Caco-2 (cell line): ENCODE measurements at regions not wholly inside any gene's neighbourhood (a gene's known extent, or its start where the extent isn't known, plus 50 kb on each side); places are given as distances from the start of the nearest gene placed in this dataset.

Experiments
- BruUV-seq: library from RNA; stranded (reverse); fragments of 400-500 nt; replicated peaks from 2 replicates; lab custom pipeline; 2021; lab: Mats Ljungman, UMichigan
- CTCF ChIA-PET: fragments of 300-600 bp; sonication (Branson Sonifier 250); formaldehyde crosslinking; loops from one replicate; lab custom pipeline; 2022; ENCODE audit warnings: antibody characterized with exemption; lab: Charles Lee
- POLR2A ChIA-PET: fragments of 300-600 bp; sonication (Branson Sonifier 250); formaldehyde crosslinking; loops from one replicate; lab custom pipeline; 2022; ENCODE audit warnings: antibody characterized with exemption; lab: Charles Lee
- DNase-seq, 2 experiments: peaks; one replicate each; pipeline versions ENCODE4 v3.0.0 to v3.0.0-alpha.2; 2020 to 2022
- H3K27me3 ChIP-seq: replicated peaks from 2 replicates; pipeline ENCODE4 v1.6.0; 2011; ENCODE audit warnings: low read length; ENCODE audit not compliant: control insufficient read depth, insufficient read depth
- H3K36me3 ChIP-seq: 2 replicates; pipeline ENCODE4 v1.5.1; 2011; ENCODE audit warnings: low read length; ENCODE audit not compliant: control insufficient read depth, insufficient read depth
- H3K4me1 ChIP-seq: fragments of 250-450 bp; sonication (Bioruptor Pico); 2 replicates; pipeline ENCODE4 v1.5.1; 2020; ENCODE audit warnings: mild to moderate bottlenecking
- H3K4me3 ChIP-seq: 2 replicates; pipeline ENCODE4 v1.5.1; 2011; ENCODE audit warnings: low read depth, mild to moderate bottlenecking, control low read depth, low read length
- H3K9me3 ChIP-seq: fragments of 250-450 bp; sonication (Bioruptor Pico); 2 replicates; pipeline ENCODE4 v1.5.1; 2020; ENCODE audit warnings: mild to moderate bottlenecking, moderate library complexity
- H3K27ac Mint-ChIP-seq: one replicate; pipeline ENCODE4 v1.8.0; 2022; ENCODE audit warnings: mixed read lengths; ENCODE audit not compliant: unreplicated experiment
- H3K27me3 Mint-ChIP-seq: one replicate; pipeline ENCODE4 v1.8.0; 2022; ENCODE audit warnings: mixed read lengths; ENCODE audit not compliant: insufficient read depth, unreplicated experiment
- H3K36me3 Mint-ChIP-seq: one replicate; pipeline ENCODE4 v1.8.0; 2022; ENCODE audit warnings: mild to moderate bottlenecking, mixed read lengths; ENCODE audit not compliant: insufficient read depth, unreplicated experiment
- H3K4me1 Mint-ChIP-seq: one replicate; pipeline ENCODE4 v1.8.0; 2022; ENCODE audit warnings: low read depth, mixed read lengths; ENCODE audit not compliant: unreplicated experiment
- H3K4me3 Mint-ChIP-seq: one replicate; pipeline ENCODE4 v1.8.0; 2022; ENCODE audit warnings: mild to moderate bottlenecking, moderate library complexity, mixed read lengths; ENCODE audit not compliant: unreplicated experiment
- H3K9me3 Mint-ChIP-seq: one replicate; pipeline ENCODE4 v1.8.0; 2022; ENCODE audit warnings: mixed read lengths; ENCODE audit not compliant: unreplicated experiment
- intact Hi-C: fragments of 100-400 bp; cut with micrococcal nuclease; formaldehyde crosslinking; loops from one replicate; pipeline ENCODE4 v1.10.0; 2022; ENCODE audit not compliant: unreplicated experiment
- TF ChIP-seq, protein P1 (sequence below), 2 experiments: fragments of 200-600 bp in 1 of 2; IDR thresholded peaks; 1 replicate in 1 of 2; 2 replicates in 1 of 2; pipeline versions ENCODE4 v1.5.1 to v1.8.0; 2011 to 2022; ENCODE audit warnings: antibody characterized with exemption in 1 of 2, control low read depth in 1 of 2, inconsistent platforms in 1 of 2, low read depth in 1 of 2, low read length in 1 of 2, mild to moderate bottlenecking in 1 of 2, moderate library complexity in 1 of 2; ENCODE audit not compliant: insufficient read depth in 1 of 2, severe bottlenecking in 1 of 2, unreplicated experiment in 1 of 2

DNA sequence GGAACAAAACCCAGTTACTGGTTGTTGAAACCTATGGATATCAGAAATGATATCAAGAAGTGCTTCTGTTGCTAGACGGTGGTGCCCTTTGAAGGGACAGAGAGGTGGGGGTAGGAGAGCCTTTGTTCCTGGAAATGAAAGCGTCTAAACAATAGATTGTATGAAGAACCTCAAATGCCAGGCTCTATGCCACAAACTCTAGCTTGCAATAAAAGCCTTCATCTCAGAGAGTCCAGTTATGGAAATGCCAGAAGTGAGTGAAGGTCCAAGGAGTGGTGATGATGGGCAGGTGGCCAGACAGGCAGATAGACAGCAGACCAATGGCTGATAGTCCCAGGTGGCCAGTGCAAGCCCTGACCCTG is 414.1 kb upstream of the PROX1 start:
- Histone ChIP-seq H3K36me3 (no peaks in the 10 kb centered on the region), H3K9me3 (peaks cover 12% of the 10 kb centered on the region), H3K4me3 (no peak overlapping the region), H3K27me3 (no peaks in the 10 kb centered on the region), H3K4me1 (peaks cover 59% of the 10 kb centered on the region)
- Mint-ChIP-seq H3K9me3 (peaks cover 28% of the 10 kb centered on the region), H3K36me3 (peaks cover 13% of the 10 kb centered on the region), H3K27ac (peak overlapping the region; percentile 85), H3K4me3 (peak overlapping the region; percentile 27), H3K27me3 (no peaks in the 10 kb centered on the region), H3K4me1 (peaks cover 58% of the 10 kb centered on the region)
- ChIA-PET POLR2A (no interaction called here), CTCF (no interaction called here)
- intact Hi-C loops: loop anchor here (2.0 to 5.0 kb wide), 5 partner anchors 45 to 451 kb away; no protein-coding TSS in a partner anchor
- no peak for DNase-seq
- no TSS peak for BruUV-seq
- TF ChIP-seq, protein P1, sequence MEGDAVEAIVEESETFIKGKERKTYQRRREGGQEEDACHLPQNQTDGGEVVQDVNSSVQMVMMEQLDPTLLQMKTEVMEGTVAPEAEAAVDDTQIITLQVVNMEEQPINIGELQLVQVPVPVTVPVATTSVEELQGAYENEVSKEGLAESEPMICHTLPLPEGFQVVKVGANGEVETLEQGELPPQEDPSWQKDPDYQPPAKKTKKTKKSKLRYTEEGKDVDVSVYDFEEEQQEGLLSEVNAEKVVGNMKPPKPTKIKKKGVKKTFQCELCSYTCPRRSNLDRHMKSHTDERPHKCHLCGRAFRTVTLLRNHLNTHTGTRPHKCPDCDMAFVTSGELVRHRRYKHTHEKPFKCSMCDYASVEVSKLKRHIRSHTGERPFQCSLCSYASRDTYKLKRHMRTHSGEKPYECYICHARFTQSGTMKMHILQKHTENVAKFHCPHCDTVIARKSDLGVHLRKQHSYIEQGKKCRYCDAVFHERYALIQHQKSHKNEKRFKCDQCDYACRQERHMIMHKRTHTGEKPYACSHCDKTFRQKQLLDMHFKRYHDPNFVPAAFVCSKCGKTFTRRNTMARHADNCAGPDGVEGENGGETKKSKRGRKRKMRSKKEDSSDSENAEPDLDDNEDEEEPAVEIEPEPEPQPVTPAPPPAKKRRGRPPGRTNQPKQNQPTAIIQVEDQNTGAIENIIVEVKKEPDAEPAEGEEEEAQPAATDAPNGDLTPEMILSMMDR (IDR thresholded peaks at IDR 0.05; ENCODE audit: insufficient read depth in 1 of 2, low read depth in 1 of 2, low read length in 1 of 2, severe bottlenecking in 1 of 2, unreplicated experiment in 1 of 2): no peak

GRCh38 chr1:213582976-213583567 is 404.7 kb upstream of the PROX1 start:
- Histone ChIP-seq H3K27me3 (no peaks in the 10 kb centered on the region), H3K4me1 (peaks cover 21% of the 10 kb centered on the region), H3K4me3 (no peak overlapping the region), H3K9me3 (no peaks in the 10 kb centered on the region), H3K36me3 (no peaks in the 10 kb centered on the region)
- TF ChIP-seq, protein P1 (IDR thresholded peaks at IDR 0.05; ENCODE audit: insufficient read depth in 1 of 2, low read depth in 1 of 2, low read length in 1 of 2, severe bottlenecking in 1 of 2, unreplicated experiment in 1 of 2): no peak
- DNase-seq: no peak
- no peaks in the 10 kb centered on the region for H3K9me3 Mint-ChIP-seq
- no TSS peak for BruUV-seq
- H3K27me3 Mint-ChIP-seq: no peaks in the 10 kb centered on the region
- no peak overlapping the region for H3K4me3 Mint-ChIP-seq
- H3K27ac Mint-ChIP-seq: no peak overlapping the region
- H3K36me3 Mint-ChIP-seq: no peaks in the 10 kb centered on the region
- H3K4me1 Mint-ChIP-seq: peaks cover 6% of the 10 kb centered on the region
- POLR2A ChIA-PET: no interaction called here
- intact Hi-C loops: no loop called here
- CTCF ChIA-PET: no interaction called here

GRCh38 chr1:213584272-213584671 is 403.5 kb upstream of the PROX1 start:
- DNase-seq: no peak
- TF ChIP-seq, protein P1 (IDR thresholded peaks at IDR 0.05; ENCODE audit: insufficient read depth in 1 of 2, low read depth in 1 of 2, low read length in 1 of 2, severe bottlenecking in 1 of 2, unreplicated experiment in 1 of 2): no peak
- Mint-ChIP-seq H3K4me1 (peaks cover 6% of the 10 kb centered on the region), H3K36me3 (no peaks in the 10 kb centered on the region), H3K4me3 (no peak overlapping the region), H3K9me3 (no peaks in the 10 kb centered on the region), H3K27me3 (no peaks in the 10 kb centered on the region), H3K27ac (no peak overlapping the region)
- no peaks in the 10 kb centered on the region for H3K27me3 ChIP-seq
- H3K9me3 ChIP-seq: no peaks in the 10 kb centered on the region
- H3K36me3 ChIP-seq: no peaks in the 10 kb centered on the region
- ChIA-PET POLR2A (no interaction called here), CTCF (no interaction called here)
- peaks cover 21% of the 10 kb centered on the region for H3K4me1 ChIP-seq
- BruUV-seq: no TSS peak
- intact Hi-C loops: no loop called here
- H3K4me3 ChIP-seq: no peak overlapping the region
